GM19351 (cell line): ENCODE measurements at regions not wholly inside any gene's neighbourhood (a gene's known extent, or its start where the extent isn't known, plus 50 kb on each side); places are given as distances from the start of the nearest gene placed in this dataset.
"Not testable (repeated sequence)": the region's sequence is repeated elsewhere in the genome, so short reads cannot be mapped to it uniquely, and the experiment has no call there.

Experiments used
- ATAC-seq: cut with Tn5 transposase; IDR thresholded peaks from one replicate; pipeline ENCODE4 v1.9.1; 2021; ENCODE audit warnings: mild to moderate bottlenecking, moderate library complexity; ENCODE audit not compliant: unreplicated experiment

- ATAC-seq = no peak
These were observed 365.3 kb upstream of the PKN2 start for GRCh38 chr1:88318740-88319139.

GRCh38 chr1:88320291-88320690 lies 363.8 kb upstream of the PKN2 start:
- ATAC-seq = no peak

GRCh38 chr1:88321706-88322105 lies 362.4 kb upstream of the PKN2 start:
- no peak for ATAC-seq

- no peak for ATAC-seq
These were observed 359.2 kb upstream of the PKN2 start for GRCh38 chr1:88324899-88325298.

GRCh38 chr1:88327391-88328267 lies 356.4 kb upstream of the PKN2 start:
- ATAC-seq = no peak

GRCh38 chr1:88330201-88330600 lies 353.9 kb upstream of the PKN2 start:
- no peak for ATAC-seq

GRCh38 chr1:88333086-88333695 lies 350.9 kb upstream of the PKN2 start:
- ATAC-seq = no peak

- ATAC-seq = no peak
These were observed 342.6 kb upstream of the PKN2 start for GRCh38 chr1:88341447-88341846.

- not testable (repeated sequence) for ATAC-seq
These were observed 342.0 kb upstream of the PKN2 start for GRCh38 chr1:88342081-88342480.

- no peak for ATAC-seq
These were observed 333.4 kb upstream of the PKN2 start for GRCh38 chr1:88350648-88351047.

- ATAC-seq = no peak
These were observed 332.1 kb upstream of the PKN2 start for GRCh38 chr1:88351960-88352359.

GRCh38 chr1:88354256-88354655 lies 329.8 kb upstream of the PKN2 start:
- ATAC-seq = no peak

- no peak for ATAC-seq
These were observed 326.3 kb upstream of the PKN2 start for GRCh38 chr1:88357729-88358128.

GRCh38 chr1:88371436-88372023 lies 312.5 kb upstream of the PKN2 start:
- ATAC-seq = no peak

- no peak for ATAC-seq
These were observed 308.1 kb upstream of the PKN2 start for GRCh38 chr1:88375977-88376376.

GRCh38 chr1:88376421-88376820 lies 307.7 kb upstream of the PKN2 start:
- no peak for ATAC-seq

GRCh38 chr1:88378560-88378959 lies 305.5 kb upstream of the PKN2 start:
- ATAC-seq = no peak

- ATAC-seq = no peak
These were observed 289.1 kb upstream of the PKN2 start for GRCh38 chr1:88394958-88395357.

- ATAC-seq = no peak
These were observed 285.7 kb upstream of the PKN2 start for GRCh38 chr1:88398338-88398737.

GRCh38 chr1:88399690-88400089 lies 284.4 kb upstream of the PKN2 start:
- ATAC-seq = peak; percentile 73

- peak; percentile 88 for ATAC-seq
These were observed 282.8 kb upstream of the PKN2 start for GRCh38 chr1:88401313-88401712.

- no peak for ATAC-seq
These were observed 279.5 kb upstream of the PKN2 start for GRCh38 chr1:88404582-88404981.
